ENCODE measurements at regions not wholly inside any gene's neighbourhood (a gene's known extent, or its start where the extent isn't known, plus 50 kb on each side); places are given as distances from the start of the nearest gene placed in this dataset.

DNA sequence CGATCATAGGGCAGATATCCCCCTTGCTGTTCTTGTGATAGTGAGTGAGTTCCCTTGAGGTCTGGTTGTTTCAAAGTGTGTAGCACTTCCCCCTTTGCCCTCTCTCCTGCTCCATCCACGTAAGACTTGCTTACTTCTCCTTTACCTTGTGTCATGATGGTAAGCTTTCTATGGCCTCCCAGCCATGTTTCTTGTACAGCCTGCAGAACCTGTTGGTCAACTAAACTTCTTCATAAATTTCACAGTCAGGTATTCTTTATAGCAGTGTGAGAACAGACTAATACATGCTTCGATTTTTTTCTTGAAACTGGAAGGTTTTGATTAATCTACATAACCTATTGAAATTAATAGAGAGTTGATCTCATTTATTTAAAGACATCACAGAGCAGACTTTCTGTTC lies 302.5 kb upstream of the PBX1 start:
- H3K23ac ChIP-seq (ENCODE audit: low read length in 2 of 2), result no peak overlapping the region
- H3K18ac ChIP-seq (ENCODE audit: low read depth in 1 of 2, low read length in 2 of 2), result no peak overlapping the region
- no peak overlapping the region for H2AK5ac ChIP-seq (ENCODE audit: low read length, severe bottlenecking)
- 70% methylated on average over 1 of the region's 3 CpGs for WGBS
- H3K27ac ChIP-seq (ENCODE audit: low read length, poor library complexity, severe bottlenecking), result no peak overlapping the region
- H2BK120ac ChIP-seq (ENCODE audit: low read depth, low read length), result no peak overlapping the region
- no peak overlapping the region for H2BK15ac ChIP-seq (ENCODE audit: low read depth, poor library complexity, severe bottlenecking)
- no peak overlapping the region for H3K14ac ChIP-seq (ENCODE audit: low read length in 2 of 2)
- H4K91ac ChIP-seq (ENCODE audit: low read length), result no peak overlapping the region
- H3K4me1 ChIP-seq (ENCODE audit: control insufficient read depth, insufficient read depth, low read depth, low read length), result no peaks in the 10 kb centered on the region
- H2BK12ac ChIP-seq (ENCODE audit: low read length in 2 of 2), result no peak overlapping the region
- no peak overlapping the region for H3K4ac ChIP-seq (ENCODE audit: low read depth in 1 of 2, low read length in 2 of 2)
- no peak overlapping the region for H4K8ac ChIP-seq (ENCODE audit: low read length)
- DNase-seq, result no peak
- no peak overlapping the region for H2AFZ ChIP-seq (ENCODE audit: low read depth, low read length)
- peaks cover 5% of the 10 kb centered on the region for H3K9me3 ChIP-seq (ENCODE audit: control insufficient read depth, low read length)
- H3K79me1 ChIP-seq (replicated peaks; ENCODE audit: low read length, poor library complexity, severe bottlenecking), result no peaks in the 10 kb centered on the region
- no peak overlapping the region for H3K9ac ChIP-seq (ENCODE audit: low read length)
- H2BK5ac ChIP-seq (ENCODE audit: low read depth, low read length, poor library complexity, severe bottlenecking), result no peak overlapping the region
- no peak overlapping the region for H3K4me2 ChIP-seq (ENCODE audit: low read length, poor library complexity, severe bottlenecking)
- H3K36me3 ChIP-seq (ENCODE audit: control insufficient read depth in 1 of 2, insufficient read depth in 2 of 2, low read depth in 1 of 2, low read length in 2 of 2), result no peaks in the 10 kb centered on the region
- H3K4me3 ChIP-seq (ENCODE audit: insufficient read depth in 1 of 2, low read depth in 1 of 2, low read length in 2 of 2), result no peak overlapping the region
- no peaks in the 10 kb centered on the region for H3K27me3 ChIP-seq (ENCODE audit: control insufficient read depth in 1 of 2, insufficient read depth in 1 of 2, low read length in 2 of 2)

DNA sequence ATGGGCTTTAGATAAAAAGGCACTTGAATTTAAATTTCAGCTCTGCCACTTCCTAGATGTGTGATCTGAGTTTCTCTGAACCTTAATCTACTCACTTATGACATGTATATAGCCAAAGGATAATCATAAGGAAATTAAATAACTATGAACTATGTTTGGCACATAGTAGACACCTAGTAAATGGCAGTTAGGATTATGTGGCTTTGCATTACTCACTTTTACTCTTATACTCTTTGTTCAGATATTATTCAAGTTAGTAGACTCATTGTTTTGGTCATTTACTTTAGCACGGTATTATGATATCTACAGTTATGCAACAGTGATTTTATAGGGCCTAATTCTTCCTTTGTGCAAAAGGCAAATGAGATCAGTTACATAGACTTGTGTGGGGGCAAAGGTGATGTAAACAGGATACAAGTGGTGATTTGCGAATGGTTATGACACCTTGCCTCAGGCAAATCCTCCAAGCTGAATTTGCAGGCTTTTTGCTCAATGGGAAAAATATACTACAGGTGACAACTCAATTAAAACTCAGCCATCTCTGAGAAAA lies 297.2 kb upstream of the PBX1 start:
- H3K9ac ChIP-seq (ENCODE audit: low read length), result no peak overlapping the region
- H3K4me3 ChIP-seq (ENCODE audit: insufficient read depth in 1 of 2, low read depth in 1 of 2, low read length in 2 of 2), result no peak overlapping the region
- H3K27me3 ChIP-seq (ENCODE audit: control insufficient read depth in 1 of 2, insufficient read depth in 1 of 2, low read length in 2 of 2), result no peaks in the 10 kb centered on the region
- H3K14ac ChIP-seq (ENCODE audit: low read length in 2 of 2), result no peak overlapping the region
- H3K4ac ChIP-seq (ENCODE audit: low read depth in 1 of 2, low read length in 2 of 2), result no peak overlapping the region
- H2BK5ac ChIP-seq (ENCODE audit: low read depth, low read length, poor library complexity, severe bottlenecking), result no peak overlapping the region
- no peak overlapping the region for H4K8ac ChIP-seq (ENCODE audit: low read length)
- H3K4me1 ChIP-seq (ENCODE audit: control insufficient read depth, insufficient read depth, low read depth, low read length), result no peaks in the 10 kb centered on the region
- H3K36me3 ChIP-seq (ENCODE audit: control insufficient read depth in 1 of 2, insufficient read depth in 2 of 2, low read depth in 1 of 2, low read length in 2 of 2), result no peaks in the 10 kb centered on the region
- no peak overlapping the region for H2AK5ac ChIP-seq (ENCODE audit: low read length, severe bottlenecking)
- no peak for DNase-seq
- H3K18ac ChIP-seq (ENCODE audit: low read depth in 1 of 2, low read length in 2 of 2), result no peak overlapping the region
- no peak overlapping the region for H2BK120ac ChIP-seq (ENCODE audit: low read depth, low read length)
- no peak overlapping the region for H2BK12ac ChIP-seq (ENCODE audit: low read length in 2 of 2)
- no peaks in the 10 kb centered on the region for H3K9me3 ChIP-seq (ENCODE audit: control insufficient read depth, low read length)
- no peak overlapping the region for H4K91ac ChIP-seq (ENCODE audit: low read length)
- H3K79me1 ChIP-seq (replicated peaks; ENCODE audit: low read length, poor library complexity, severe bottlenecking), result no peaks in the 10 kb centered on the region
- H3K23ac ChIP-seq (ENCODE audit: low read length in 2 of 2), result no peak overlapping the region
- no peak overlapping the region for H3K27ac ChIP-seq (ENCODE audit: low read length, poor library complexity, severe bottlenecking)
- no peak overlapping the region for H2BK15ac ChIP-seq (ENCODE audit: low read depth, poor library complexity, severe bottlenecking)
- H2AFZ ChIP-seq (ENCODE audit: low read depth, low read length), result no peak overlapping the region
- H3K4me2 ChIP-seq (ENCODE audit: low read length, poor library complexity, severe bottlenecking), result no peak overlapping the region
- WGBS, result 86% methylated on average over 2 of the region's 2 CpGs

DNA sequence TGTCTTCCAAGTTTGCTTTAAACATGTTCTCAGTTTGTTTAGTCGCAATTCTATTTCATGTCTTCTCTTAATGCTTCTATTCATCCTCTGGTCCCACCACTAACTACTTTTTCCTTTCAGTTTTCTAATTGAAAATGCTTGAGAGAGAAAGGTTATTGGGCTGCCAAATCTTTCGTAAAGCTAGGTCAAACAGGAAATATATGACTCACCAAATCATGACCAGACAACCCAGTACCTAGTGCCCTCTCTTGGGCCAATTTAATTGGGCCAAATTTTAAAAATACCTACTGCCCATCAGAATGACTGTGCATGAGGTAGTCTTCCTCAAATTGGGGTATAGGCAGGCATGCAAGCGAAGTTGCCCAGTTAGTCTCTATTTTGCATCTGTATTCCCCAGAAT lies 295.4 kb upstream of the PBX1 start:
- no peak overlapping the region for H2AK5ac ChIP-seq (ENCODE audit: low read length, severe bottlenecking)
- WGBS, result 83% methylated on average over 3 of the region's 3 CpGs

DNA sequence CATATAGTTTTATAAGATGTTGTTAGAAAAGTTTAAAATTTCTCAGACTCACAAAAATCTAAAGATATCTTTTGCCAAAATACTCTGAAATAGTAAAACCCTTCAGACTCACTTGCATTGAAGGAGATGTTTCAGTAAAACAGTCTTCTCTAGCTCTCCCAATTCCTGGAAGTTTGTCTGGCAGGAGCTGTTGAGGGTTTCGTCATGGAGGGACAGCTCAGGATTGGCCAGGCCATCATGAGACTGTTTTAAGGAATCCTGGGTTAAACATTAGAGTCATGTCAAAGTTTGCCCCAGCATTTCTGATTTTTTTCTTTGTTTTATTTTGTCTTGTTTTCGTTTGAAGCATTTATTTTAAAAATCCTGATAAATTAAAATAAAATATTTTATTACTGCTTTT lies 293.8 kb upstream of the PBX1 start:
- no peak overlapping the region for H4K91ac ChIP-seq (ENCODE audit: low read length)
- H3K18ac ChIP-seq (ENCODE audit: low read depth in 1 of 2, low read length in 2 of 2), result no peak overlapping the region
- DNase-seq, result no peak
- no peaks in the 10 kb centered on the region for H3K79me1 ChIP-seq (replicated peaks; ENCODE audit: low read length, poor library complexity, severe bottlenecking)
- H2AK5ac ChIP-seq (ENCODE audit: low read length, severe bottlenecking), result no peak overlapping the region
- no peak overlapping the region for H3K14ac ChIP-seq (ENCODE audit: low read length in 2 of 2)
- no peak overlapping the region for H2AFZ ChIP-seq (ENCODE audit: low read depth, low read length)
- WGBS, result 67% methylated on average over 1 of the region's 2 CpGs
- no peaks in the 10 kb centered on the region for H3K36me3 ChIP-seq (ENCODE audit: control insufficient read depth in 1 of 2, insufficient read depth in 2 of 2, low read depth in 1 of 2, low read length in 2 of 2)
- no peak overlapping the region for H2BK120ac ChIP-seq (ENCODE audit: low read depth, low read length)
- no peak overlapping the region for H3K9ac ChIP-seq (ENCODE audit: low read length)
- no peaks in the 10 kb centered on the region for H3K27me3 ChIP-seq (ENCODE audit: control insufficient read depth in 1 of 2, insufficient read depth in 1 of 2, low read length in 2 of 2)
- no peak overlapping the region for H2BK15ac ChIP-seq (ENCODE audit: low read depth, poor library complexity, severe bottlenecking)
- H2BK5ac ChIP-seq (ENCODE audit: low read depth, low read length, poor library complexity, severe bottlenecking), result no peak overlapping the region
- no peak overlapping the region for H3K4me3 ChIP-seq (ENCODE audit: insufficient read depth in 1 of 2, low read depth in 1 of 2, low read length in 2 of 2)
- no peaks in the 10 kb centered on the region for H3K4me1 ChIP-seq (ENCODE audit: control insufficient read depth, insufficient read depth, low read depth, low read length)
- H3K23ac ChIP-seq (ENCODE audit: low read length in 2 of 2), result no peak overlapping the region
- H3K4ac ChIP-seq (ENCODE audit: low read depth in 1 of 2, low read length in 2 of 2), result no peak overlapping the region
- H2BK12ac ChIP-seq (ENCODE audit: low read length in 2 of 2), result no peak overlapping the region
- H3K4me2 ChIP-seq (ENCODE audit: low read length, poor library complexity, severe bottlenecking), result no peak overlapping the region
- H4K8ac ChIP-seq (ENCODE audit: low read length), result no peak overlapping the region
- H3K27ac ChIP-seq (ENCODE audit: low read length, poor library complexity, severe bottlenecking), result no peak overlapping the region
- no peaks in the 10 kb centered on the region for H3K9me3 ChIP-seq (ENCODE audit: control insufficient read depth, low read length)

More for the DNA sequence above, 295.4 kb upstream of the PBX1 start:
- Histone ChIP-seq H2BK15ac (ENCODE audit: low read depth, poor library complexity, severe bottlenecking) (no peak overlapping the region), H3K18ac (ENCODE audit: low read depth in 1 of 2, low read length in 2 of 2) (no peak overlapping the region), H2AFZ (ENCODE audit: low read depth, low read length) (no peak overlapping the region), H3K27me3 (ENCODE audit: control insufficient read depth in 1 of 2, insufficient read depth in 1 of 2, low read length in 2 of 2) (no peaks in the 10 kb centered on the region), H3K4me3 (ENCODE audit: insufficient read depth in 1 of 2, low read depth in 1 of 2, low read length in 2 of 2) (no peak overlapping the region), H3K4ac (ENCODE audit: low read depth in 1 of 2, low read length in 2 of 2) (no peak overlapping the region), H4K8ac (ENCODE audit: low read length) (no peak overlapping the region), H3K9ac (ENCODE audit: low read length) (no peak overlapping the region), H3K79me1 (replicated peaks; ENCODE audit: low read length, poor library complexity, severe bottlenecking) (no peaks in the 10 kb centered on the region), H3K14ac (ENCODE audit: low read length in 2 of 2) (no peak overlapping the region), H2BK5ac (ENCODE audit: low read depth, low read length, poor library complexity, severe bottlenecking) (no peak overlapping the region), H2BK12ac (ENCODE audit: low read length in 2 of 2) (no peak overlapping the region), H3K36me3 (ENCODE audit: control insufficient read depth in 1 of 2, insufficient read depth in 2 of 2, low read depth in 1 of 2, low read length in 2 of 2) (no peaks in the 10 kb centered on the region), H3K9me3 (ENCODE audit: control insufficient read depth, low read length) (no peaks in the 10 kb centered on the region), H3K27ac (ENCODE audit: low read length, poor library complexity, severe bottlenecking) (no peak overlapping the region), H3K4me2 (ENCODE audit: low read length, poor library complexity, severe bottlenecking) (no peak overlapping the region), H2BK120ac (ENCODE audit: low read depth, low read length) (no peak overlapping the region), H3K4me1 (ENCODE audit: control insufficient read depth, insufficient read depth, low read depth, low read length) (no peaks in the 10 kb centered on the region), H4K91ac (ENCODE audit: low read length) (no peak overlapping the region), H3K23ac (ENCODE audit: low read length in 2 of 2) (no peak overlapping the region)
- no peak for DNase-seq

All from mesenchymal stem cell (in vitro differentiated cells and primary cell).